NCI-H1105 (cell line): ENCODE measurements at regions not wholly inside any gene's neighbourhood (a gene's known extent, or its start where the extent isn't known, plus 50 kb on each side); places are given as distances from the start of the nearest gene placed in this dataset.
"Not testable (repeated sequence)": the region's sequence is repeated elsewhere in the genome, so short reads cannot be mapped to it uniquely, and the experiment has no call there.

Source experiments
- DNase-seq: peaks from one replicate; lab custom pipeline; 2025; lab: John Stamatoyannopoulos, UW

DNA sequence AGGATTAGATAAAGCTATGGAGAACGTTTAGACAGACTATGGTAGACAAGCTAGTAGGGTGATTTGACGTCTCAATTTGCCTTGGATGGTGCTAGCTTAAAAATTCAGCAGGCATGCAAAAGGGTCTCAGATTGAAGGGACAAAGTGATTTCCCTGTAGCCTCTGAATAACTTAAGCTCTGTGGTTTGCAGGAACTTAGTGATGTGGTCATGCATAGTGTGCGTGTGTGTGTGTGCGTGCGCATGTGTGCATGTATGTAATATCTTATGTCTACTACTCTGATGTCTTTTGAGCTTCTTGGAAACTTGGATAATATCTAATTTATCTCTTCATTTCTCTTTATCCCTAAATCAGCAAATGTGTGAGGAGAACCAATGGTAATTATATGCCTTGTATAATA is 183.6 kb upstream of the TNC start:
- DNase-seq = no peak

DNA sequence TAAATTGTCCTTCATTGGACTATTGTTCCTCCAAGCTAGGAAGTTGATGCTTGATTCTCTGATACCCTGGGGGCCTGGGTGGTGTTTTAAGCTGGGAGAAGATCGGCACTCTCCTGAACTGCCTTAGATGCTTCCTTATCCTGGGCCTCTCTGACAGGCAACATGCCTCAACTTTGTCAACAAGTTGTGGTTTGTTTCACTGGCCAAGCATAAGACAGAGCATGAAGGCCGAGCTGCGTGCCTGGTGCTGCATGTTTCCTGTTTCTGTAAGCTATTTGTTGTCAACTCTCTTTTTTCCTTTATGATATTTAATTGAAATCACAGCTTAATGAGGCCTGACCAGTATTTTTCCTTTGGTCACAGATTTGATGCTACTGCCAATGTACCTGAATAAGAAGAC is 187.6 kb upstream of the TNC start:
- DNase-seq = no peak

DNA sequence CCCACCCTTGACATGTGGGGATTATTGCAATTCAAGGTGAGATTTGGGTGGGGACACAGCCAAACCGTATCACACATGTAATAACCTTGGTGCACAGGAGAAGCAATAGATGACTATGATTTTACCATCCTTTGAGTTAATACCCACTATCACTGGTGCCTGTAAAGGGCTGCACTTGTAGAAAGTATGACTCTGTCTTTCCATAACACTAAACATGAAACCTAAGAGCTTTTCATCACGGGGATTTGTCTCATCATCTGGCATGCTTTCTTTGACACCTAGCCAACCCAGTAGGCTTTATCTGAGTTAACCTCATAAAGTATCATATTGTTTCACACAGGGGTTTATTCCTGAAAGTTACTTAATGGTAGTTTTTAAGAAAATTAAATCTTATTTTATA is 188.9 kb upstream of the TNC start:
- no peak for DNase-seq

DNA sequence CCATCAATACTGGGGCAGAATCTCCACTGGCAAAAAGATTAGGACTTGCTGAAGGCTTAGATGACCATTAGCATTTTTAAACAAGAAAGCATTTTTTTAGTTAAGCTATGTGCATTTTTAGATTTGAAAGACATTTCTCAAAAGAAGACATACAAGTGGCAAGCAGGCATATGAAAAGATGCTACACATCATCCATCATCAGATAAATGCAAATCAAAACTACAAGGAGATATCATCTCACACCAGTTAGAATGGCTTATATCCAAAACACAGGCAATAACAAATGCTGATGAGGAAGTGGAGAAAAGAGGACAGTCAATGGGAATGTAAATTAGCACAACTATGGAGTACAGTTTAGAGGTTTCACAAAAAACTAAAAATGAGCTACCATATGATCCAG is 195.6 kb upstream of the TNC start:
- no peak for DNase-seq

DNA sequence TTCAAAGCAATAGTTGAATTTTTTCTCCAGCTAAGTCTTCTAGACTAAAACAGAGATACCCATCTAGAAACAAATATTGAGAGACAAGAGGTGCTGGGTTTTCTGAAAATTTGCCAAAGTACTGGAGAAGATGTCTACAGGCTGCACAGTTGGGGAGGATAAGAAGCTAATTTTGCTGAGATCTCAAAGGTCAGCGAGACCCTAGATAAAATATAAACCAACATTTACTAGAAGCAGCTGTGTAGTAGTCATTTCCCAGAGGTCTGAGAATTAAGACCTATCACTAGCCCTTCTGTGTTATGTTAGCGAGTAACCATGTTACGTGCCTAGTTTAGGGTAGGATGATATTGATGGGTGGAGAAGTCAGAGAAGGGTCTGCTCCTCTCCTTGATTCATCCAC is 208.5 kb upstream of the TNC start:
- DNase-seq = no peak

DNA sequence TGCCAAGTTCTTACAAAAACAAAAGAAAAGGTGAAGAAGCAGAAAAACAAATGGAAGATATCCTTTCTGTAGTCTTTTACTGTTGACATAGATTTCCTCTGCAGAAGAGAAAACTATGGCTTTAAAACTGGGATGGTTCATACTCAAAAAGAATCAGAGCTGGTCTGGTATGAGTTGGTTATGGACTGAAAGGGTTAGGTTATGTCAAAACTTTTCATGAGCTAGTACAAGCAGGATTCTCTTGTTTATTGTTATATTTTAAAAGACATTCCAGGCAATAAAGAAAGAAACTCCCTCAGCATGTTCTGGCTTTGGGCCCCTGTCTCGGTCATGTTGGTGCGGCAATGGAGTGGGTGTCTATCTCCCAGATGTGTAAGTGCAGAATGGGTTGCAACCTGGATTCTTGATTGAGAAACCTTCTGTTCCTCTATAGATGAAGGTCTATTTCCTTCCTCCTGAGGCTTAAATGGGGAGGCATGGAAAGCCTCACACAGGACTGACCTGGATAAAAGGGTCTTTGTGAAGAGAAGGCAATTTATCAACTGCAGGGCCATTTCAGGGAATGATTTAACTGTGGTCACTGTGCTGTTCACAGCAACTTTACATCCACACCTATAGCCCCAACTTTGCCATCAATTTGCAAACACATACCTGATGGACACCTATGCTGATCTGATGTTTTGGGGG is 209.6 kb upstream of the TNC start:
- no peak for DNase-seq

DNA sequence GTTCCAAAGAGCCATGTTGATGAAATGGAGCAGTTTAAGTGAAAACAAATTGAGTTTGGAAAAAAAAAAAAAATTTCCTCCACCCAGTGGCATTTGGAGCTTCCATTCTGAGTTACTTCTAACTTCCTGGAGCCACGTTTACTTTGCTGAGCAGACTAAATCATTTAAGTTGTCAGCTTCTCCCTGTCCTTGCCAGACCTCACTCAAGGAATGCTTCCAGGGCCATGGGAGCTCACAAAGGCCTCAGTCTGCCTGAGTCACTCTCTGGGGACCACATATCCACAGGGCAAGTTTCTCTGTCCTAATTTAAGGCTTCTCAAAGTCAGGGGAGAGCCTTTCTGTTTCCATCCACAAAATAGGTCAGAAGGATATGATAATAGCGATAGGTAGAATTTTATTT is 210.3 kb upstream of the TNC start:
- DNase-seq = no peak

DNA sequence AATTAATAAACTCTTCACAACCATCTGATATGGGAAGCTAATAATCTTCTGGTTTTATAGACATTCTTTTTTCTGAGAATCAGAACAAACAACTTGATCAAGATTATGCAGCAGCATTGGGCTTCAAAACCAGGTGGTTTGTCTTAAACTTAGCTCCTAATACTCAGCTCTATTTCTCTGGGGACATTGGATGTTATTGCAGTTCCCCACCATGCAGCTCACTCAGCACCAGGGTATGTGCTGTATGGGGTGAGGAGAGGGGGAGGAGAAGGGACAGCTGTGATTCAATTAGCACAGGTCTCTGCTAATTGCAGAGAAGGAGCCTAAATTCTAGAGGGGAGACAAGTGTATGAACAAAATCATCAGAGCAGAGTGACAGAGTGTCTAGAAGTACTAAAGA is 210.7 kb upstream of the TNC start:
- no peak for DNase-seq

DNA sequence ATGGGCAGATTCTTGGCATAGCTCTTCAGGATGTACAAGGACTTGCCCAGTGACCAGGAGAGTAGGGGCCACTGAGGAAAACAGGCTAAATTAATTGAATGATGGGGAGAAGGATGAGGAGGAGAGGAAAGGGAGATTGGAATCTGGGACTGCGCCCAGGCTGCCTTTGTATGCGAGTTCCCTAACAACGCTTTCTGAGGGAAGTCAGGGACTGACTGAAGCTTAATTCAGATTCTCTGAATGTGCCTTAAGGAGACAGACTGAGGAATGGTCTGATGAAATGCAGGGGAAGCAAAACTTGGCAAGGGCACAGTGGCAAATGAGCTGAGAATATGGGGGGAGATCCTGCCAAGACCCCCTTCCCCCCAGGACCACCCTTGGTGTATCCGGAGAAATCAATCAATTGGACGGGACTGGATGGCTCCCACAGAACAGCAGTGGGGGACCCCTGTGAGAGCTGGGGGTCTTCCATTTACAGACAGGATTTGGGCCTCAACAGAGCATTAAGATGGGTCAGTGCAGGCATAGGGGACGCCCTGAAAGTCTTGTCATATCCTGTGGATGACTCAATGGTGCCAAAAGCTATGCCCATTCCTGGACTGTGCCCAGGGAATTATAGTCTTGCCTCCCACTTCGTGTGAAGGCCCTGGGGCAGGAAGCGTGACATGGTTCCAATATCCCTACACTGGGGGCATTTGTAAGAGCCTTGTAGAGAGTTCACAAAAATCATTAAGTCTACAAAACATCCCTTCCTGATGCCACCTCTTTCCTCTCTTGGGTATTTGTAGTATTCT is 215.5 kb upstream of the TNC start:
- no peak for DNase-seq

DNA sequence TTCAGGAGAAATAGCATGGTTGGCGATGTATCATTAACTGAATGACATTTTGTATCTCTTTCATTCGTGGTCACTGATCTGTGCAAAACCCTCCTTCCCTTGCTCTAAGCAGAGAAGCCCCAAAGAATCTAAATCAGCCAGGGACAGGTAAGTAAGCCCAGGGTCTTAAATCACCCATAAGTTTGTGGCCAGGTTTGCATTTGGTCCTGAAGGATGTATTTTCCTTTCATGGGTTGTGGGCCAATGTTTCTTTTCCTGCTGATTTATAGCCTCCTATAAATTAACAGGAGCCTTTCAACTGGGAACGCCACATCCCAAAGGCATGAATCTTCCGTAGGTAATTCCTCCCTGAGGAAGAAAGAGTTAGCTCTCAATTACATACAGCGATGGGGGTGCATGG is 217.5 kb upstream of the TNC start:
- DNase-seq = no peak

DNA sequence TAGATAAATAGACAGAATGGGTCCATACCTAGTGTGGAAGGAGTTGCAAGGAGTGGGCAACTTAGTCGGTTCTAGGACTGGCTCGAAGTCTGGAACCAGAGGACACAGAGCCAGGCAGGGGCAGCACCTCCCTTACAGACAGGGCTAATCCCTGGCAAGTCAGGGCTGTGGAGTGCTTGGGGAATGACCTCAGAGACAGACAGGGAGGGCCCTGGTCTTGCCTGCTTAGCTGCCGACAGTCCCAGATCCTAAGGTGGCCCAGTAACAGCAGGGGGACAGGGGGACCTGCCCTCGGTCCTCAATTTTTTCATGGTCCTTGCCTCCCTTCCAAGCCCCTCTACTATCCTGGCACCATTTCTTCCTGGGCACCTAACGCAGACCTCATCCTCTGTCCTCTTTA is 222.4 kb upstream of the TNC start:
- DNase-seq = no peak

DNA sequence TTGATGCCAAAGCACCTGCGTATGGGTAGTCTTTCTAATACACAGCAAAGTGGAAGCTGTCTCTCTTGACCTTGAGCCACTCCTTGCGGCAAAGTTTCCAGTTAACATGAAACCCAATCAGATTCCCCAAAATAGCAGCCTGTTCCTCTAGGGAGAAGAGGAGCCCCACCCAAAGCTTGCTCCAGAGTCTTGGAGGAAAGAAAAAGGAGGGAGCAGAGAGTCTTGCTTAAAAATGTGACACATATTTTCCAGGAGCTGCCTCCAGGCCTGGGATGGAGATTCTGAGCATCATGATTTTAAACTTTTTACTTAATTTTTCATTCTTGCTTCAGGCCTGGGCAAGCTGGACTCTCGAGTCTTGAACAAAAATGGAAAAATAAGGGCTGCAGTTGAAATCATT is 223.5 kb upstream of the TNC start:
- DNase-seq = no peak

DNA sequence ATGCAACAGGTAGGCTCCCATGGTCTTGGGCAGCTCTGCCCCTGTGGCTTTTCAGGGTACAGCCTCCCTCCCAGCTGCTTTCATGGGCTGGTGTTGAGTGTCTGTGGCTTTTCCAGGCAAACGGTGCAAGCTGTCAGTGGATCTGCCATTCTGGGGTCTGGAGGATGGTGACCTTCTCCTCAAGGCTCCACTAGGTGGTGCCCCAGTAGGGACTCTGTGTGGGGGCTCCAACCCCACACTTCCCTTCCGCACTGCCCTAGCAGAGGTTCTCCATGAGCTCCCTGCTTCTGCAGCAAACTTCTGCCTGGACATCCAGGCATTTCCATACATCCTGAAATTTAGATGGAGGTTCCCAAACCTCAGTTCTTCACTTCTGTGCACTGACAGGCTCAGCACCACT is 229.8 kb upstream of the TNC start:
- not testable (repeated sequence) for DNase-seq

DNA sequence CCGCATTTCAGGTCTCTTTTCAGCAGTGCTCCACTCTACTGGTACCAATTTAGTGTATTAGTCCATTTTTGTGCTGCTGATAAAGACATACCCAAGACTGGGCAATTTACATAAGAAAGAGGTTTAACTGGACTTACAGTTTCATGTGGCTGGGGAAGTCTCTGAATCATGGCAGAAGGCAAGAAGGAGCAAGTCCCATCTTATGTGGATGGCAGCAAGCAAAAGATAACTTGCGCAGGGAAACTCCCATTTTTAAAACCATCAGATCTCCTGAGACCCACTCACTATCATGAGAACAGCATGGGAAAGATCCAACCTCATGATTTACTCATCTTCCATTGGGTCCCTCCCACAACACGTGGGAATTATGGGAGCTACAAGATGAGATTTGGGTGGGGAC is 231.0 kb upstream of the TNC start:
- not testable (repeated sequence) for DNase-seq

DNA sequence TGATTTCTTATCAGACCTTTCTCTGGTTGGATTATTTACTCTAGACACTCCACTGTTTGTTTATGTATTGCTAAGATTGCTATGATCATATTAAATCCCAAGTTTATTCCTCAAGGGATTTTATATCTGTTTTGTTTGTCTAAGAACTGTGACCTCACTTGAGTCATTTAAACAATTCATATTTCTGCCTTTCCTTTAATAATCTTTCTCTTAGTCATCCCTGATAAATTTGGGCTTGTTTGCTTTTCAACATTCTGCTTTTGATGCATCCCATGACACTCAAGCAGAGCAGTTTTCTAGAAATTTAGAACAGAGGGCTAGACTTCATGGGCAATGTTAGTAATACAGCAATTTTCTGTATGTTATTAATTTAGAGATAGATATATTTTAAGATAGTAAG is 231.6 kb upstream of the TNC start:
- DNase-seq = no peak

DNA sequence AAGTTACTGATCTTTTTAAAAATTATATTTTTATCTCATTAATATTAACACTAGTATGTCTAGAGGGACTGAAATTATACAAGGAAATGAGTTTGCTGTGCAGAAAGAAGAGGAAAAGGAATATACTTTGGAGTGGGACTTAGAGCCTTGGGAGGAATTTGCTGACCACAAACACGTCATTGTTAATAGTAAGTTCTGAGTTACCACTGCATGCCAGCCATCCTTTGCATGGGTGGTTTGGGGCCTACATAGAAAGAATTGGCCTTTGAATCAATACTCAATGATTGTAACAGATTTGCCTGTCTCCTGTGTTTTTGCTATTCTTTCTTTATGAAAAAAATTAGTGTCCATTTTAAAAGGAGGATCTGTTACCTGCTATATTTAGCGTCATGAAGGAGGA is 232.6 kb upstream of the TNC start:
- DNase-seq = no peak

DNA sequence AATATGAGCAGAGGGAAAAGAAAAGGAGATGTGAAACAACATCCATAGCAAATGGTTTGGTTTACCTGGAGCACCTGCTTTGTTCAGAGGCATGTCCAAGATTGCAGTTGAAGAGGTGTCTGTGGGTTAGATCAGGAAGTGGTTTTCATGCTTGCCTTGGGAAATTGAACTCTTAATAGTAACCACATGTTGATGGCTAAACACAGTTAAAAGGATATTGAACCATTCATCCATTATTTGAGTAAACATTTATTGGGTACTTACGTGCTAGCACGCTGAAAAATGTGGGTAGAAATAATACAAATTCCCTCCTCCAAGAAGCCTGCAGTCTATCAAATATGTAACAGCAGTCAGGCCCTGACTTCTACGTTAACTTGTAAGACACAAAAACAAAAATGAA is 235.7 kb upstream of the TNC start:
- no peak for DNase-seq

DNA sequence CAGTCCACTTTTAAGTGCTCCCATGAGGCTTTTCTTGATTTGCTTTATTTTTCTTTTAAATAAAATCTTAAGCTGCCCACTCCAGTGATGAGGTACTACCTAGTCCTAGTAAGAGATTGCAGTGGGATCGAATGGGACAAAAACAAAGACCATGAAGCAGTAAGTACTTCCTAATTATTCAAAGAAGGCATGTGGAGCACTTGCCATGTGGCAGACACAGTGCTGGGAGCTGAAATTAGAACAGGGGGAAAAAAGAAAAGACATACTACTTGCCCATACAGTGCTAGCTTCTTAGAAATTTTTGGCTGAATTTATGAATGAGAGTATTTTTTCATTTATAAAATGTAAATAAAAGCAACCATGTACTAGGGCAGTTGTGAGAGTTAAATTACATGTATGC is 239.9 kb upstream of the TNC start:
- DNase-seq = no peak

DNA sequence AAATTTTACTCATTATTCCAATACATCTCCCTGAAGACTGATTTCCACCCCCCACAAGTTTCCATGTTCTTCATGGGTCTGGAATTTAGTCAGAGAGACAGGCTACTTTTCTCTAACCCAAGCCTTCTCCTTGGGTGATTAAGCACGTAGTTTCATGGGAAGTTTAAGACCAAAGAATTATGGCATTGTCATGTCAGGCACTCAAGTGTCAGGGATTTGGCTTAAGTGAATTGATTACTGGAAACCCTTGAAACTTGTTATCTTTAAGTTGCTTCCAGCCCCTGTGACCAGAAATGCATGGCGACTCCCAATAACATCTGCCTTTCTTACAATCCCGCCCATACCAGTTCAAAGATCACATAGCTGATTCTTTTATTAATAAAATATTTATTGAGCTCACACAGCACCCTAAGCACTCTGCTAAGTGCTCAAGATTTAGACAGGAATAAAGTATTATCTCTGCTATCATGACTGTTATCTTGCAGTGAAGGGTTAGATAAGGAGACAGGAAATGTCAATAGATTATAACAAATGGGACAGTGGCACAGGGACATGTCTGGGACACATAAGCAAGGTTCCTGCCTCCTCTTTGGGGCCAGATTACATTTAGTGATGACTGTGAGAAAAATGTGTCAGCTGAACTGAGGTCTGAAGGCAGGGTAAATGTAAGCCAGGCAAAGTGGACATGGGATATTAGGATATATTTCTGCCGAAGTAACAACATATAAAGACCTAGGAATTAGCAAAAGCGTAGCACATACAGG is 241.2 kb upstream of the TNC start:
- no peak for DNase-seq

DNA sequence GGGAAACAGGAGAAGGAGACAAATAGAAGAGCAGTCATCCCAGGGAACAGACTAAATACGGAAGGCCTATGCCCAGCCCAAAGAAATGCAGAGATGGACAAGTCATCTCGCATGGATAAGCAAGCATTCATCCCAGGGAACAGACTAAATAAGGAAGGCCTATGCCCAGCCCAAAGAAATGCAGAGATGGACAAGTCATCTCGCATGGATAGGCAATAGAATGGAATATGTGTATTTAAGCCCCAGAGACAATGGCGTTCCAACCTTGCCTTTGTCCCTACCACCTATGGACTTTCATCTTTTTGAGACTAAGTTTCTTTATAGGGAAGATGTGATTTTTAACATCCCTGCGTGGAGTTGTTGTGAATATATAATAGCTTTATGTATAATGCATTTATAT is 242.2 kb upstream of the TNC start:
- DNase-seq = no peak

DNA sequence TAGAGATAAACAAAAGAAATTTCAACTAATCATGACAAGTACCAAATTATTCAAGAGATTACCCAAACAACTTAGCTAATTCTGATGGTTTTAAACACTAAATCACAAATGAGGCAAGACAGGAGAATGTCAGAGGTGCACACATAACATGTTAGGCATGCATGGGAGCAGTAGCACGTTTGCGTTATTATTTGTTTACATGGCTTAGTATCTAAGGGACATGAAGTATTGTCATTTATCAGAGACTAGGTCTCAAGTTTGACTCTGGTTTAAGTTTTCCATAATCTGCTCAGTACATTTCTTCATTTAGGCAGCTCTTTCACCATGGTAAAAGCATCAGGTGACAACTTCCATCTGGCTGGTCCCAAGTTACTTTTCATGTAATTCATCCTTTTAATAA is 244.1 kb upstream of the TNC start:
- DNase-seq = no peak

DNA sequence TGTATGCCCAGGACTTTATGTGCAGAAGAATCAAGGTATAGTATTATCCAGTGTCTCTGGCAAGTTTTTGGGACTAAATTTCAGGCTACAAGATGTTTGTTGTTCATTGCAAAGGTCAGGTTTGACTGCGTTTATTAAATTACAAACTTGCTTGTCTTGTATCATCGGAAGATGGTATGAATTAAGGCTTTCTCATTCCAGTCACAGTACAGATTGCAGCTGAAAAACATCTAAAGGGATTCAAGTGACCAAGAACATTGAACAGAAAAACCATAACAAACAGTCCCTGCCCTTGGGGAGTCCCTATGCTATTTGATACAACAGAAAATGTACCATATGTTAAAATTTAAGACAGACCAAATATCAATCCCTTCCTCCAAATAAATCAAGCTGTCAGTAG is 244.7 kb upstream of the TNC start:
- DNase-seq = no peak

DNA sequence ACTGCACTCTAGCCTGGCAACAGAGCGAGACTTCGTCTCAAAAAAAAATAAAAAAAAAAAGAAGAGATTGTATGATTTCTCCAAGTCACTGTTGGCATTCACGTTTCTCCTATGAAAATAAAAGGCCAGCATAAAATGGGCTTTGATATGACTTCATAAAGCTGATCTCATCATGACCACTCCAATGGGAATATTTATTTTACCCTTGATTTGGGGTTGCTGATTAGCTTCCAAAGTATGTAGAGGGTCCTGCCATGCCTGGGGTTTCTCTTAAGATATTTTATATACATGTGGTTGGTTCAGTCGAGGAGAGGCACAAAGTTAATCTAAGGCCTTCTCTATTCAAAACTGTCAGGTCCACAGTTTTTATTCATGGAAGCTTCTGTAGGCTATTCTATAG is 247.0 kb upstream of the TNC start:
- DNase-seq = no peak
